ENCODE measurements at regions not wholly inside any gene's neighbourhood (a gene's known extent, or its start where the extent isn't known, plus 50 kb on each side); places are given as distances from the start of the nearest gene placed in this dataset.

DNA sequence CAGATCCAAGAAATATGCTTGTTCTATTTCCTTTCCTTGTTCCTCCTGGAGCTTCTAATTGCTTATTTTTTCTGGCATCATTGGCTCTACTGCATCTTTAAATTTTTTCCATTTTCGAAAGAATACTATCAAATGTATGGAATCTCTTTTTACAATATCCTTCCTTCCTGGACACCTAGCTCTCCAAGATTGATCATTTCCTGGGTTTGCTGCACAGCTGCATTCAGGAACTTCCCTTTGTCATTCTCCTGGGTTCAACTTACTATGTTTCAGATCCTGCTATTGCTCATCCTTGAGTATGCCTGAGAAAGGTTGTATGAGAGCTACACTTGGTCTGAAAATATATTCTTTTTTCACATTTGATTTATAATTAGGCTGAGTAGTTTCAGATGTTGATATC lies 73.7 kb upstream of the ERCC6L2 start:
- no peaks in the 10 kb centered on the region for H3K4me1 ChIP-seq (ENCODE audit: control insufficient read depth in 2 of 3, insufficient read depth in 2 of 3, low read depth in 1 of 3, low read length in 3 of 3)
- H3K4me3 ChIP-seq (ENCODE audit: low read length in 3 of 3) = no peak overlapping the region
- H3K27me3 ChIP-seq (ENCODE audit: control insufficient read depth, insufficient read depth, low read length) = no peaks in the 10 kb centered on the region
- DNase-seq (no peak), FAIRE-seq (no peak)
- intact Hi-C loops (cut with DNase I) = no loop called here
- TF ChIP-seq CTCF (IDR thresholded peaks at IDR 0.05; ENCODE audit: borderline replicate concordance, extremely low read depth, insufficient read depth) = no peak
- no peak overlapping the region for H3K27ac ChIP-seq (ENCODE audit: low read depth in 2 of 2, low read length in 2 of 2)
- no peak overlapping the region for H3K9ac ChIP-seq (ENCODE audit: low read length in 3 of 3)
- H3K36me3 ChIP-seq (ENCODE audit: control insufficient read depth in 2 of 3, insufficient read depth in 3 of 3, low read length in 3 of 3) = no peaks in the 10 kb centered on the region
- no peaks in the 10 kb centered on the region for H3K9me3 ChIP-seq (ENCODE audit: control insufficient read depth in 2 of 3, insufficient read depth in 1 of 3, low read length in 3 of 3)

DNA sequence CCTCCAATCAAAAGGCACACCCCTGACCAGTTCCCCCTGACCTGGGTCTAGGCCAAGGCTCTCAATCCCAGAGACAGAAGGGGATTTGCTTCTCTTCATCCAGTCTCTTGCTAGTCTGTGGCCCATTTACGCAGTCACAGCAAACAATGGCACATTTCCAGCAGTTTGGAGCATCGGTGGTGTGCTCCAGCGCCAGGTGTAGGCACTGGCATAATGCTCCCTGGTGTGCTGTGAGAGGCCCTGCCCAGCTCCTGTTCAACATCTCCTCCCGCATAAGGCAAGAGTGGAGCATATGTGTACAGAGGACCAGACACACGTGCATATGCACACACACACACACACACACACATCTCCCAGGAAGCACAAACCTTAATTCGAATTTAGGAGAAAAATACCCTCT lies 79.5 kb upstream of the ERCC6L2 start:
- DNase-seq = no peak
- intact Hi-C loops (cut with DNase I) = no loop called here
- no peaks in the 10 kb centered on the region for H3K27me3 ChIP-seq (ENCODE audit: control insufficient read depth, insufficient read depth, low read length)
- no peaks in the 10 kb centered on the region for H3K4me1 ChIP-seq (ENCODE audit: control insufficient read depth in 2 of 3, insufficient read depth in 2 of 3, low read depth in 1 of 3, low read length in 3 of 3)
- H3K9me3 ChIP-seq (ENCODE audit: control insufficient read depth in 2 of 3, insufficient read depth in 1 of 3, low read length in 3 of 3) = no peaks in the 10 kb centered on the region
- H3K27ac ChIP-seq (ENCODE audit: low read depth in 2 of 2, low read length in 2 of 2) = no peak overlapping the region
- no peak overlapping the region for H3K9ac ChIP-seq (ENCODE audit: low read length in 3 of 3)
- no peak for TF ChIP-seq CTCF (IDR thresholded peaks at IDR 0.05; ENCODE audit: borderline replicate concordance, extremely low read depth, insufficient read depth)
- no peak for FAIRE-seq
- no peak overlapping the region for H3K4me3 ChIP-seq (ENCODE audit: low read length in 3 of 3)
- no peaks in the 10 kb centered on the region for H3K36me3 ChIP-seq (ENCODE audit: control insufficient read depth in 2 of 3, insufficient read depth in 3 of 3, low read length in 3 of 3)

GRCh38 chr9:95793924-95794828 lies 81.3 kb upstream of the ERCC6L2 start:
- H3K27me3 ChIP-seq (ENCODE audit: control insufficient read depth, insufficient read depth, low read length) = no peaks in the 10 kb centered on the region
- DNase-seq (peak in 2 of 5 donors; percentile 66 to 88), FAIRE-seq (peak; percentile 74)
- no peaks in the 10 kb centered on the region for H3K4me1 ChIP-seq (ENCODE audit: control insufficient read depth in 2 of 3, insufficient read depth in 2 of 3, low read depth in 1 of 3, low read length in 3 of 3)
- TF ChIP-seq CTCF (IDR thresholded peaks at IDR 0.05; ENCODE audit: borderline replicate concordance, extremely low read depth, insufficient read depth) = no peak
- no peaks in the 10 kb centered on the region for H3K36me3 ChIP-seq (ENCODE audit: control insufficient read depth in 2 of 3, insufficient read depth in 3 of 3, low read length in 3 of 3)
- no peaks in the 10 kb centered on the region for H3K9me3 ChIP-seq (ENCODE audit: control insufficient read depth in 2 of 3, insufficient read depth in 1 of 3, low read length in 3 of 3)
- no peak overlapping the region for H3K4me3 ChIP-seq (ENCODE audit: low read length in 3 of 3)
- intact Hi-C loops (cut with DNase I) = no loop called here
- H3K9ac ChIP-seq (ENCODE audit: low read length in 3 of 3) = no peak overlapping the region
- no peak overlapping the region for H3K27ac ChIP-seq (ENCODE audit: low read depth in 2 of 2, low read length in 2 of 2)

All from kidney (tissue), 13 donors.